Thymus (tissue), 11 donors: ENCODE measurements at regions not wholly inside any gene's neighbourhood (a gene's known extent, or its start where the extent isn't known, plus 50 kb on each side); places are given as distances from the start of the nearest gene placed in this dataset.
"Not testable (repeated sequence)": the region's sequence is repeated elsewhere in the genome, so short reads cannot be mapped to it uniquely, and the experiment has no call there.

Experiments used
- DNase-seq, 9 donors: peaks; one replicate each; pipeline ENCODE4 v3.0.0-alpha.2; 2013; ENCODE audit warnings: low spot score in 9 of 9, low read depth in 6 of 9, missing footprints in 1 of 9
- H3K27ac ChIP-seq, 2 donors: one replicate each; pipeline ENCODE4 v1.5.1; 2013; ENCODE audit warnings: control low read depth in 1 of 2, low read depth in 1 of 2, low read length in 1 of 2, mild to moderate bottlenecking in 1 of 2, moderate library complexity in 1 of 2
- H3K27me3 ChIP-seq, 2 donors: one replicate each; pipeline ENCODE4 v1.5.1; 2013; ENCODE audit warnings: low read length in 1 of 2; ENCODE audit not compliant: control insufficient read depth in 2 of 2, insufficient read depth in 1 of 2
- H3K36me3 ChIP-seq, 2 donors: one replicate each; pipeline ENCODE4 v1.5.1; 2013; ENCODE audit warnings: low read length in 1 of 2, mild to moderate bottlenecking in 1 of 2, moderate library complexity in 1 of 2; ENCODE audit not compliant: control insufficient read depth in 2 of 2, insufficient read depth in 2 of 2
- H3K4me1 ChIP-seq, 2 donors: one replicate each; pipeline ENCODE4 v1.5.1; 2013; ENCODE audit warnings: low read length in 2 of 2; ENCODE audit not compliant: control insufficient read depth in 2 of 2, insufficient read depth in 2 of 2
- H3K4me3 ChIP-seq, 2 donors: one replicate each; pipeline ENCODE4 v1.5.1; 2013; ENCODE audit warnings: low read length in 2 of 2, control low read depth in 1 of 2, mild to moderate bottlenecking in 1 of 2
- H3K9me3 ChIP-seq, 2 donors: one replicate each; pipeline ENCODE4 v1.5.1; 2013; ENCODE audit warnings: low read length in 1 of 2, mild to moderate bottlenecking in 1 of 2; ENCODE audit not compliant: control insufficient read depth in 2 of 2, insufficient read depth in 1 of 2
- WGBS: extraction: QIAGEN DNeasy Blood & Tissue Kit; methylation state at CpG from one replicate; pipeline ENCODE4 v1.1.7; 2013; 5-methylcytosine and 5-hydroxymethylcytosine counted together
- donor health status: healthy.

DNA sequence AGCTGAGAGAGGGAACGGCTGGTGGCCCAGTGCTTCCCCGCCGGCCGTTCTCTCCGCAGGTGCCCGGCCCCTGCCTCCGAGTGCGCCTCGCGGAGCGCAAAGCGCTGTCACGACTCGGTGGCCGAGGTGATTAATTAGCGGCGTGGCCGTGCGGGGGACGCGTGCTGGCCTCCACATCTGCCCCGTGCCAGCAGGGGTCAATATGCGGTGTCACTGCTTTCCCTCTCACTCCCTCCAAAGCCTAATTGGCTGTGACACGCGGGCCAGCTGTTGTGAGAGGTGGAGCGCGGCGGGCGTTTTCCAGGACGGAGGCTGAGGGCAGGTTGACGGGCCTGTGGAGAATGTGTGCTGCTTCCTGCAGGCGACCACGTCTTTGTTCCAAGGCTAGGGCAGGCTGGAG, 239.0 kb downstream of the LMX1A start:
- peaks cover 0 to 28% of the 10 kb centered on the region in 2 donors for H3K27me3 ChIP-seq
- 5% methylated on average over 33 of the region's 33 CpGs for WGBS

DNA sequence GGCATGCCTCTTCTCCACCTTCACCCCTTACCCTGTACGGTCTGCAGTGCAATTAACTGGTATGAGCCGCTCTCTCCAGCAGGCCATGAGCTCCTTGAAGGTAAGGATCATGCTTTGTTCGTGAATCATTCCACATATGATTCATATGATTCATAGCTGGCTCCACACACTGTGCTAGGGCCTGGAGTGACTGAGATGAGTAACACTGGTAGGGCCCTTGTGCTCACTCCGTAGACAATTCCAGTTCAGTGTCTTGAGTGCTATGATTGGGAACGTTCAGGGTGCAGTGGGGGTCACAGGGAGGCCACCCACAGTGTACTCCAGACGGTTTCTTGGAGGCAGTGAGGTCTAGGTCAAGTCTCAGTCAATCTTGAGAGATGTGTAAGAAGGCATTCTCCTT, 239.8 kb downstream of the LMX1A start:
- 76% methylated on average over 6 of the region's 6 CpGs for WGBS
- Histone ChIP-seq H3K27ac (no peak overlapping the region), H3K36me3 (no peaks in the 10 kb centered on the region), H3K4me1 (no peaks in the 10 kb centered on the region), H3K4me3 (no peak overlapping the region), H3K9me3 (no peaks in the 10 kb centered on the region), H3K27me3 (peaks cover 0 to 28% of the 10 kb centered on the region in 2 donors)
- no peak for DNase-seq

More for the DNA sequence above, 239.0 kb downstream of the LMX1A start:
- Histone ChIP-seq H3K9me3 (no peaks in the 10 kb centered on the region), H3K4me1 (no peaks in the 10 kb centered on the region), H3K27ac (no peak overlapping the region), H3K36me3 (no peaks in the 10 kb centered on the region), H3K4me3 (no peak overlapping the region)
- no peak for DNase-seq

DNA sequence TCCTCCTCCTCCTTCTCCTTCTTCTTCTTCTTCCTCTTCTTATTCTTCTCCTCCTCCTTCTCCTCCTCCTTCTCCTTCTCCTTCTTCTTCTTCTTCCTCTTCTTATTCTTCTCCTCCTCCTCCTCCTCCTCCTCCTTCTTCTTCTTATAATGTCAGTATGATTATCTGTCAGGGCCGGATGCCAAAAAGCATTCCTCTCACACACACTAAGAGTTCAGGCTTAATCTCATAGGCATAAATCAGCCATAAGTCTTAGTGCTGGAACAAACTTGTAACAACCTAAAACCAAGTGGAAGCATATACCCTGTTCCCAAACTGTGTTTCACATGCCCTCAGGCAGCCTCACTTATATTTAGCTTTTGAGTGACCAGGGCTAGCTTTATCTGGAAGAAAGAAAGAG, 240.3 kb downstream of the LMX1A start:
- Histone ChIP-seq H3K27ac (no peak overlapping the region), H3K4me3 (no peak overlapping the region), H3K9me3 (no peaks in the 10 kb centered on the region), H3K27me3 (peaks cover 0 to 28% of the 10 kb centered on the region in 2 donors), H3K36me3 (no peaks in the 10 kb centered on the region), H3K4me1 (no peaks in the 10 kb centered on the region)
- WGBS = 80% methylated on average over 1 of the region's 1 CpG
- DNase-seq = no peak

DNA sequence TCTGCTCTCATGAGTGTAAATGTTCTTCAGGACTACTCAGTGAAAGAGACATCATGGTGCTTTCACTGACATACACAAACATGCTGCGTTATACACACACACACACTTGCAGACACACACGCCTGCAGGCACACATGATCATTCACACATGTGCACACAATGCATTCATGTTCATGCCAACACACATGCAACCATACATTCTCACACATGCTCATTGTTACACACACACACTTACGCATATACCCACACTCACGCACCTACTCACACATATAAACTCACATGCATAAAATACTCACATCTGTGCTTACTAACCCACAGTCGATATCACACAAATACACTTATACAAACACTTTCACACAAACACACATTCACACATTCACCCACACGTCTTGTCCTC, 241.6 kb downstream of the LMX1A start:
- WGBS = 86% methylated on average over 6 of the region's 6 CpGs
- Histone ChIP-seq H3K27ac (no peak overlapping the region), H3K4me1 (no peaks in the 10 kb centered on the region), H3K4me3 (no peak overlapping the region), H3K9me3 (no peaks in the 10 kb centered on the region), H3K36me3 (no peaks in the 10 kb centered on the region), H3K27me3 (peaks cover 0 to 28% of the 10 kb centered on the region in 2 donors)
- DNase-seq = no peak

DNA sequence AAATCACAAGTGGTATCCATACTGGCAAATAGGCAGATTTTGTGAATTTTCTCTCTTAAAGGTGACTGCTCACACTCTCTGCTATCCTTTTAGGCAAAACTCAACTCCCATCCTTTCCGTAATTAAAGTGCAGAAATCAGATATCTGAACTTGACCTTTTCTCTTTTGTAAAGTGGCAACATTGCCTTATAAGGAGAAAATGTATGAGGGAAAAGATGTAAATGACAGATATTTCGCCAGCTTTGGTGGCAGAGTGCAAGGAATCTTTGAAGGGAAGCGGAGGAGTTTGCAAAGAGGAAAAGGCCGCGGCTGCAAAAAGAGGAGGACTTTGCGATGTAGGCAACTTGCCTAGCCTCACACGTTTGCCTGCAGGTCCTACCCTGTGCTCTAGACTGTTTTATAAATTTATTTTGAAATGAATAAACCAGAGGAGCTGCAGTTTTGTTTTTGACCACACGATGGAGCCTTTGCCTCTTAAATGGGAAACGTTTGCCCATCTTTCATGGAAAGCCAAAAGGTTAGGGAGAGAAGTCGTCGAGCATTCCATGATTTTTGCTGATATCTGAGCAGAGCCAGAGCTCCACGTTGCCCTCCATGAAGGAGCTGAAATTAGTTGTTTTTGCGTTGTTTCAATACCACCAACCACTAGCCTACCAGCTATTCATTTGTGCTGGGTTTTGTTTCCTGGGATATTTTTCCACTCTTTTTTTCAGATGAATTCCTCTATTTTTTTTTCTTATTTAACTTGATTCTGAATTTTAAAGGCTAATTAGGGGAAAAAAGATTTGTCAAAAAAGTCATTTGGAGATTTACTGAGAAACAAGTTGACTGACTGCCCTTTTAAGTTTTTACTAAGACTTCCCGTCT, 242.3 kb downstream of the LMX1A start:
- Histone ChIP-seq H3K36me3 (no peaks in the 10 kb centered on the region), H3K4me3 (no peak overlapping the region), H3K27ac (no peak overlapping the region), H3K27me3 (peaks cover 0 to 28% of the 10 kb centered on the region in 2 donors), H3K9me3 (no peaks in the 10 kb centered on the region), H3K4me1 (no peaks in the 10 kb centered on the region)
- peak in 2 of 9 donors; percentile 3 to 16 for DNase-seq
- 29% methylated on average over 14 of the region's 14 CpGs for WGBS

DNA sequence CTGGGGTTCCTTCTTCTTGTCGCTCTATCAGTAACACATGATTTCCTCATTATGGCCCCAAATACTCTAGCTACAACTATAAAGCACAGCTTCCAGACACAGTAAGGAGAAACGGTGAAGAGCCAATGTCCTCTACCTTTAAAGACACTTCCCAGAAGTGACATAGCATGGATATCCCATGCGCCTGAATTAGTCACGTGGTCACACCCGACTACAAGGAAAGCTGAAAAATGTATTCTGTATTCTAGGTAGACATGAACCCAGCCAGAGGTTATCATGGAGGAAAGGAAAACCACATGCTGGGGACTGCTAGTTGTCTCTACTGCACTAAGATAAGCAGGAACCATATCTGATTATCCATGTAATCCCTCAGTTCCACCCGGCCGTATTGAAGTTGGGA, 244.3 kb downstream of the LMX1A start:
- H3K36me3 ChIP-seq = no peaks in the 10 kb centered on the region
- WGBS = 92% methylated on average over 7 of the region's 7 CpGs

DNA sequence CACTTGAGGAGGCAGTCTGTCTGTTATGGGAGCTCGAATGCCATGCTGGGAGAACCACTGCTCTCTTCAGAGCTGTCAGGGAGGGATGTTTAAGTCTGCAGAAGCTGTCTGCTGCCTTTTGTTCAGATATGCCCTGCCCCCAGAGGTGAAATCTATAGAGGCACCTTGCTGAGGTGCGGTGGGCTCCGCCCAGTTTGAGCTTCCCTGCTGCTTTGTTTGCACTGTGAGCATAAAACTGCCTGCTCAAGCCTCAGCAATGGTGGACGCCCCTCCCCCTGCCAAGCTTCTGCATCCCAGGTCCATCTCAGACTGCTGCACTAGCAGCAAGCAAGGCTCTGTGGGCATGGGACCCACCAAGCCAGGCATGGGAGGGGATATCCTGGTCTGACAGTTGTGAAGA, 247.5 kb downstream of the LMX1A start:
- WGBS = 78% methylated on average over 4 of the region's 4 CpGs
- no peaks in the 10 kb centered on the region for H3K9me3 ChIP-seq
- H3K4me1 ChIP-seq = no peaks in the 10 kb centered on the region
- DNase-seq = no peak
- H3K4me3 ChIP-seq = no peak overlapping the region
- no peaks in the 10 kb centered on the region for H3K27me3 ChIP-seq
- no peak overlapping the region for H3K27ac ChIP-seq
- H3K36me3 ChIP-seq = no peaks in the 10 kb centered on the region

More for the DNA sequence above, 244.3 kb downstream of the LMX1A start:
- Histone ChIP-seq H3K27ac (no peak overlapping the region), H3K27me3 (peaks cover 0 to 8% of the 10 kb centered on the region in 2 donors), H3K4me3 (no peak overlapping the region), H3K4me1 (no peaks in the 10 kb centered on the region), H3K9me3 (no peaks in the 10 kb centered on the region)
- no peak for DNase-seq

DNA sequence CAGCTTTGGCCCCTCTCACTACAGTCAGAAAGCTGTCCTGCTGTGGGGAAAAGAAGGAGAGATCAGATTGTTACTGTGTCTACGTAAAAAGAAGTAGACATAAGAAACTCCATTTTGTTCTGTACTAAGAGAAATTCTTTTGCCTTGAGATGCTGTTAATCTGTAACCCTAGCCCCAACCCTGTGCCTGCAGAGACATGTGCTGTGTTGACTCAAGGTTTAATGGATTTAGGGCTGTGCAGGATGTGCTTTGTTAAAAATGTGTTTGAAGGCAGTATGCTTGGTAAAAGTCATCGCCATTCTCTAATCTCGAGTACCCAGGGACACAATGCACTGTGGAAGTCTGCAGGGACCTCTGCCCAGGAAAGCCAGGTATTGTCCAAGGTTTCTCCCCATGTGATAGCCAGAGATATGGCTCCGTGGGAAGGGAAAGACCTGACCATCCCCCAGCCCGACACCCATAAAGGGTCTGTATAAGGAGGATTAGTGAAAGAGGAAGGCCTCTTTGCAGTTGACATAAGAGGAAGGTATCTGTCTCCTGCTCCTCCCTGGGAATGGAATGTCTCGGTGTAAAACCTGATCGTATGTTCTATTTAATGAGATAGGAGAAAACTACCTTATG, 263.9 kb downstream of the LMX1A start:
- not testable (repeated sequence) for H3K4me1 ChIP-seq, H3K27me3 ChIP-seq, DNase-seq, H3K36me3 ChIP-seq, H3K27ac ChIP-seq, H3K4me3 ChIP-seq, H3K9me3 ChIP-seq
- 75% methylated on average over 7 of the region's 7 CpGs for WGBS

DNA sequence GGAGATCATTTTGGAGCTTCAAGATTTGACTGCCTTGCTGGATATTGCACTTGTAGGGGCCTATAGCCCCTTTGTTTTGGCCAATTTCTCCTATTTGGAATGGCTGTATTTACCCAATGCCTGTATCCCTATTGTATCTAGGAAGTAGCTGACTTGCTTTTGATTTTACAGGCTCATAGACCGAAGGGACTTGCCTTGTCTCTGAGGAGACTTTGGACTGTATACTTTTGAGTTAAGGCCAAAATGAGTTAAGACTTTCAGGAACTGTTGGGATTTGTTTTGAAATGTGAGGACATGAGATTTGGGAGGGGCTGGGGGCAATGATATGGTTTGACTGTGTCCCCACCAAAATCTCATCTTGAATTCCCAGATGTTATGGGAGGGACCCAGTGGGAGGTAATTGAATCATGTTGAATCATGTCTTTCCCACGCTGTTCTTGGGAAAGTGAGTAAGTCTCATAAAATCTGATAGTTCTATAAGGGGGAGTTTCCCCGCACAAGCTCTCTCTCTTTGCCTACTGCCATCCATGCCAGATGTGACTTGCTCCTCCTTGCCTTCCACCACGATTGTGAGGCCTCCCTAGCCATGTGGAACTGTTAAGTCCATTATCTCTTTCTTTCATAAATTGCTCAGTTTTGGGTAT, 276.1 kb downstream of the LMX1A start:
- 76% methylated on average over 4 of the region's 4 CpGs for WGBS
- H3K27ac ChIP-seq = no peak overlapping the region
- H3K36me3 ChIP-seq = no peaks in the 10 kb centered on the region
- no peaks in the 10 kb centered on the region for H3K9me3 ChIP-seq
- H3K27me3 ChIP-seq = no peaks in the 10 kb centered on the region
- no peak for DNase-seq
- no peak overlapping the region for H3K4me3 ChIP-seq
- no peaks in the 10 kb centered on the region for H3K4me1 ChIP-seq
